ENCODE measurements at regions not wholly inside any gene's neighbourhood (a gene's known extent, or its start where the extent isn't known, plus 50 kb on each side); places are given as distances from the start of the nearest gene placed in this dataset.

DNA sequence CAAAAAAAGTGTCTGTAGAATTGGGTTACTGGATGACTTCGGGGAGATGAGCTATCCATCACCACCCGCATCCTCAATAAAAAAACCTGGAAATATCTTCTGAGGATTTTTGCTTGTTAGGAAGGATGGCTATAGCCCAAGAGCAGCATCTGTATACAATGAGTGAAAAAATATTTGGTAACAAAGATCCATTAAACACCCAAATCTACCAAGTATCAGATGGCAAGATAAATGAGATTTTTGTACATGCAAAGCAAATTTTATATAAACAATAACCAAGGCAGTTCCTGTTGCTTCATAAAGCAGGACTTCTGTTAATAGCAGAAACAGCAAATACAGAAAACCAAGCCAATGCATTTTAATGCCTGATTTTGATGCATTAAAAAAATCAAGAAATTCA is 166.6 kb downstream of the SLC28A3 start:
- Mint-ChIP-seq H3K4me1 (ENCODE audit: low read depth) (peaks cover 3% of the 10 kb centered on the region), H3K27me3 (ENCODE audit: low read depth) (peaks cover 7% of the 10 kb centered on the region), H3K27ac (no peak overlapping the region), H3K9me3 (no peaks in the 10 kb centered on the region), H3K36me3 (ENCODE audit: low read depth) (no peaks in the 10 kb centered on the region), H3K4me3 (no peak overlapping the region)
- no peak for DNase-seq (ENCODE audit: low spot score)

DNA sequence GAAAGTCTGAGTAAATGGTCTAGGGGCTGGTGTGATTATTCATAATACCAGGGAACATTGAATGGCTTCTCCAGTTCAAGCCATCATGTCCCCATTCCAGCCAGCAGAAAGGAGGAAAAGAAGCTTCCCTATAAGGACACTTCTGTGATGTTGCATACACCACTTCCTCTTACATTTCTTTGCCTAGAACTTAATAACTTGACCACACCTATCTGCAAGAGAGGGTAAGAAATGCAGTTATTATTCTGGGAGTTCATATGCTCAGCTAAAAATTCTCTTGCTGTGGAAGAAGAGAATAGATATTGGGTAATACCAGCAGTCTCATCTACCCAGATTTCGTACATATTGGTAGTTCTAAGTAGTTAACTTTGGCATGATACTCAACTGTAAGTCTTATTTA is 166.1 kb downstream of the SLC28A3 start:
- no peaks in the 10 kb centered on the region for H3K9me3 Mint-ChIP-seq
- peaks cover 7% of the 10 kb centered on the region for H3K27me3 Mint-ChIP-seq (ENCODE audit: low read depth)
- peaks cover 3% of the 10 kb centered on the region for H3K4me1 Mint-ChIP-seq (ENCODE audit: low read depth)
- no peak overlapping the region for H3K27ac Mint-ChIP-seq
- no peak for DNase-seq (ENCODE audit: low spot score)
- no peak overlapping the region for H3K4me3 Mint-ChIP-seq
- H3K36me3 Mint-ChIP-seq (ENCODE audit: low read depth) = no peaks in the 10 kb centered on the region

DNA sequence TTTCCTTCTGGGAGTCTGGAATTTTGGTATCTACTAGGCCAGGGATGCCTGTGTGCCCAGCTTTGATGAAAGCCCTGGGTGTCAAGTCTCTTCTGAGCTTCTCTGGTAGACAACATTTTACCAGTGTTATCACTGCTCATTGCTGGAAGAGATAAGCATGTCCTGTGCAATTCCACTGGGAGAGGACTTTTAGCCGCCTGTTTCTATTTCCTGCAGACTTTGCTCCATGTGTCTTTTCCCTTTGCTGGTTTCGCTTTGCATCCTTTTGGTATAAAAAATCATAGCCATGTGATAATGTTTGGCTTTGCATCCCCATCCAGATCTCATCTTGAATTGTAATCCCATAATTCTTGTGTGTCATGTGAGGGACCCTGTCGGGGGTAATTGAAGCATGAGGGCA is 163.2 kb downstream of the SLC28A3 start:
- no peak for DNase-seq (ENCODE audit: low spot score)
- Mint-ChIP-seq H3K27me3 (ENCODE audit: low read depth) (peaks cover 7% of the 10 kb centered on the region), H3K27ac (no peak overlapping the region), H3K4me3 (no peak overlapping the region), H3K9me3 (no peaks in the 10 kb centered on the region), H3K36me3 (ENCODE audit: low read depth) (no peaks in the 10 kb centered on the region), H3K4me1 (ENCODE audit: low read depth) (peaks cover 3% of the 10 kb centered on the region)

DNA sequence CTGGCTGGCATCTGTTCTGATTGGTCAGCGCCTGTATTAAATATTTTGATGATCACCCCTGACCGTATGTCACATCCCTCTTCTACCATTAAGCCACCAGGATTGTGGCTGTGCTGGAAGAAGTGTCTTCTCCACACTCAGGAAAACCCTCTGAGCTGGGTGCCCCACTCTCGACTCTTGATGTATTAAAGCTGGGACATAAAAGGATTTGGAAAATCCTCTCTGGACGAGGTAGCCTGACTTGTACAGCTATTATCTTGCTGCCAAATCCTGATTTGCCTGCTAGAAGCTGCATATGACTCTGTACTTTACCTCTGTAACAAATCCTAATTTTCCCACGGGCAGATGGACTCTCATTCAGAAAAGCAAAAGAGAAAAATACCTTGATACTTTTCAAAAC is 161.0 kb downstream of the SLC28A3 start:
- H3K9me3 Mint-ChIP-seq = no peaks in the 10 kb centered on the region
- no peaks in the 10 kb centered on the region for H3K36me3 Mint-ChIP-seq (ENCODE audit: low read depth)
- no peak overlapping the region for H3K27ac Mint-ChIP-seq
- H3K4me1 Mint-ChIP-seq (ENCODE audit: low read depth) = no peaks in the 10 kb centered on the region
- no peak overlapping the region for H3K4me3 Mint-ChIP-seq
- no peaks in the 10 kb centered on the region for H3K27me3 Mint-ChIP-seq (ENCODE audit: low read depth)
- DNase-seq (ENCODE audit: low spot score) = no peak

DNA sequence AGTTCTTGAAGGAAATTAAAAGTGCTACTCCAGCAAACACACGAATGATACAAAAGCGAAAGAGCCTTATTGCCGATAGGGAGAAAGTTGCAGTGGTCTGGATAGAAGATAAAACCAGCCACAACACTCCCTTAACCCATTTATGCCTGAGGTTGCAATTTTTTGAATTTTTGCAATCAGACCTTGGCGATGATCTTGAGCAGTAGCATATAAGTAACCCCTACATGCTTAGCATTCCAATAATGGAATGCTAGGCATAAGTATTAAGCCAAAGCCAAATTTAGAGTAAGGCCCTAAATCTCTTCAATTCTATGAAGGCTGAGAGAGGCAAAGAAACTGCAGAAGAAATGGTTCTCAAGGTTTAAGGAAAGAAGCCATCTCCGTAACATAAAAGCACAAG is 153.5 kb downstream of the SLC28A3 start:
- H3K9me3 Mint-ChIP-seq = peaks cover 4% of the 10 kb centered on the region
- H3K27me3 Mint-ChIP-seq (ENCODE audit: low read depth) = peaks cover 8% of the 10 kb centered on the region
- no peak overlapping the region for H3K27ac Mint-ChIP-seq
- no peak overlapping the region for H3K4me3 Mint-ChIP-seq
- no peaks in the 10 kb centered on the region for H3K4me1 Mint-ChIP-seq (ENCODE audit: low read depth)
- H3K36me3 Mint-ChIP-seq (ENCODE audit: low read depth) = no peaks in the 10 kb centered on the region
- DNase-seq (ENCODE audit: low spot score) = no peak

DNA sequence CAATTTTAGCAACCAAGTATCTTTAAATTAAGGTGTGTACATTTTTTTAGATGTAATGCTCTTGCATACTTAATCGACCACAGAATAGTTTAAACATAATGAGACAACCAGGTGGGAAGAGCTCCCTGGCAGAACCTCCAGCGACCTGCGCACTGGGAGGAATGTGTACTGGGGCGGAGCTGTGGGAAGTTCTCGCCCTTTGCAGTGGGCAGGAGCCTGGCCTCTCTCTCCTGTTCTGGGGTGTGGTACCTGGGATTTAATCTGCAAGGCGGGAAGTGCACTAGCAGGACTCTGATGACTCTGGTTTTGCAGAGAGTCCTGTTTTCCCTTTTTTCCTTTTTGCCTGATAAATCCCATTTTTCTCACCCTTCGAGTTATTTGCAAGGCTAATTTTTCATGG is 150.7 kb downstream of the SLC28A3 start:
- no peak overlapping the region for H3K4me3 Mint-ChIP-seq
- no peaks in the 10 kb centered on the region for H3K4me1 Mint-ChIP-seq (ENCODE audit: low read depth)
- H3K27ac Mint-ChIP-seq = no peak overlapping the region
- peaks cover 4% of the 10 kb centered on the region for H3K9me3 Mint-ChIP-seq
- no peaks in the 10 kb centered on the region for H3K36me3 Mint-ChIP-seq (ENCODE audit: low read depth)
- peaks cover 14% of the 10 kb centered on the region for H3K27me3 Mint-ChIP-seq (ENCODE audit: low read depth)
- no peak for DNase-seq (ENCODE audit: low spot score)

DNA sequence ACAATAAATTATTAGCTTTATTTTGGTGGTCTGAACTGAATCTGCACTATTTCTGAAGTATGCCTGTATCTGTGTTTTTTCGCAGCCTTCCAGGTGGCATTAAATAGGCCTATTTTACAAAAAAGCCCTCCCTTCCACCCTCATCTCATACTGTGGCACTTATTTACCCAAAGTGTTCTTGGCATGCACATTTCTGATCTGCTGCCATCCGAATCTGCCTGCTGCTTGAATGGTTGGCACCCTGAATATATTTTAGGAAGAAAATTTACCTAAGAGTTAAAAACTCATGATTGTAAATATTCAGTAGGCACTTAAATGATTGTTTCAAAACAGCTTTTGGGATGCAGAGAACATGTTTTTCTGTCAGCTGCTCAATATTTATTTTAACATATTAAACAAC is 150.1 kb downstream of the SLC28A3 start:
- DNase-seq (ENCODE audit: low spot score) = no peak
- Mint-ChIP-seq H3K4me3 (no peak overlapping the region), H3K9me3 (peaks cover 4% of the 10 kb centered on the region), H3K27ac (no peak overlapping the region), H3K4me1 (ENCODE audit: low read depth) (no peaks in the 10 kb centered on the region), H3K36me3 (ENCODE audit: low read depth) (no peaks in the 10 kb centered on the region), H3K27me3 (ENCODE audit: low read depth) (peaks cover 14% of the 10 kb centered on the region)

DNA sequence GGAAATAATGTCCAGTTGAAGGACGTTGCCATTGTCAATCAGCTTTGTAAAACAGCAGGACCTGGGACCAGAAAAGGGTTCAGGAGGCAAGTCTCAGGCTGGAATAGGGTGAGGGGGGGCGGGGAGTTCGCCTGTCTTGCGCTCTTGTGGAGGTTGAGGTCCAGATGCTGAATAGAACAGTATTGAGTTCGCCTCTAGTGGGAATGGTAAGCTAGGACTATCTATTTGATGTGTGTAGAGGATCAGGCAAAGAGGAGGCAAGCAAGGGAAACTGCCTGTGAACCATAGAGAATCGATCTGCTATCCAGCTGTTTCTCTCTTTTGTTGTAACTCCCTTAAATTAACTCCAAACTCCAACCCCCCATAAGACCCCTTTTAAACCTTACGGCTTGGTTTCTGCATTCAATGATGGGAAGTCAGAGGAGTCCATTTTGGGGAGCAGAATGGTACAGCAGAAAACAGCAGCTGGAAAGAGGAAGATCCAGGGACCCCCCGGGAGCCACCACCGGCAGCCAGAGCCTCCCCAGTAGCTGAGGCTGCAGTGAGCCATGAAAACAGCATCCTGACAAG is 133.7 kb downstream of the SLC28A3 start:
- Mint-ChIP-seq H3K4me1 (ENCODE audit: low read depth) (no peaks in the 10 kb centered on the region), H3K36me3 (ENCODE audit: low read depth) (no peaks in the 10 kb centered on the region), H3K9me3 (no peaks in the 10 kb centered on the region), H3K27ac (no peak overlapping the region), H3K27me3 (ENCODE audit: low read depth) (peaks cover 3% of the 10 kb centered on the region), H3K4me3 (no peak overlapping the region)
- DNase-seq (ENCODE audit: low spot score) = no peak

DNA sequence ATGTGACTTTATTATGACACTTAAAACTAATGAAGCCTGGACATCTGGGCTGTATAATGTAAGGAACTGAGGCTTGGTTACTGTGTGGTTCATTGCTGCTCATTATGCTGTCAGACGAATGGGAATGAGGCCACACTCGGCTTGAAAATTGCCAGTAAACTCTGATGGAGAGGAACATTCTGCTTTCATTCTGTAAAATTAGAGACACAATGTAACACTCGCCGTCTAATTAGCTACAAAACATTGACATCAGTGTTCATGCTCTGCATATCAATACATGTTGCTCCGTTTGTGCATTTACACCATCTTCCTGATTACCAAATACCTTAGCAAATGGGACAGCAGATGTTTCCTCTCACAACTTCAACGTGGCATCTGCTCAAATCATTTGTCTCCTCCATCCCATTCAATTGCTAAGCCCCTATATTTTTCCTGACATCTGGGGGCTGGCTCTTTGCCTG is 133.0 kb downstream of the SLC28A3 start:
- no peak overlapping the region for H3K4me3 Mint-ChIP-seq
- DNase-seq (ENCODE audit: low spot score) = no peak
- H3K9me3 Mint-ChIP-seq = no peaks in the 10 kb centered on the region
- H3K27ac Mint-ChIP-seq = no peak overlapping the region
- no peaks in the 10 kb centered on the region for H3K36me3 Mint-ChIP-seq (ENCODE audit: low read depth)
- peaks cover 3% of the 10 kb centered on the region for H3K27me3 Mint-ChIP-seq (ENCODE audit: low read depth)
- H3K4me1 Mint-ChIP-seq (ENCODE audit: low read depth) = no peaks in the 10 kb centered on the region

DNA sequence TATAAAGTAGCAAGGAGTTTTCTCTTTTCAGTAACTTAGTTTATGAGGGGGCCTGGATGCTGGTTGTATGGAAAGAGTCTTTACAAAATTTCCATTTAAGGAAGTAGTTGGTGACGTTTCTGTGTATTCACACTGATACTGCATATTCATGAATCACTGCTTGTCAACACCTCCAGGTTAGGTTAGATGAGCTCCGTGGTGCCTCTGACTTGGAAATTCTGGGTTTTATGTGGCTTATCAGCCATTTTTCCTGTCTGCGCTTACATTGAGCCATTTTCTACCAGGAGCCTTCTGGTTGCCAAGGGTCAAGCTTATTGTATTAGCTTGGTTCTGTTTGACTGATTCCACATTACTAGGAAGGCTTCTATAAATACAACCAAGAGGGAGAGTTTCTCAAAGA is 128.3 kb downstream of the SLC28A3 start:
- no peak for DNase-seq (ENCODE audit: low spot score)
- Mint-ChIP-seq H3K9me3 (no peaks in the 10 kb centered on the region), H3K27ac (no peak overlapping the region), H3K36me3 (ENCODE audit: low read depth) (no peaks in the 10 kb centered on the region), H3K4me3 (no peak overlapping the region), H3K4me1 (ENCODE audit: low read depth) (no peaks in the 10 kb centered on the region), H3K27me3 (ENCODE audit: low read depth) (peaks cover 7% of the 10 kb centered on the region)

DNA sequence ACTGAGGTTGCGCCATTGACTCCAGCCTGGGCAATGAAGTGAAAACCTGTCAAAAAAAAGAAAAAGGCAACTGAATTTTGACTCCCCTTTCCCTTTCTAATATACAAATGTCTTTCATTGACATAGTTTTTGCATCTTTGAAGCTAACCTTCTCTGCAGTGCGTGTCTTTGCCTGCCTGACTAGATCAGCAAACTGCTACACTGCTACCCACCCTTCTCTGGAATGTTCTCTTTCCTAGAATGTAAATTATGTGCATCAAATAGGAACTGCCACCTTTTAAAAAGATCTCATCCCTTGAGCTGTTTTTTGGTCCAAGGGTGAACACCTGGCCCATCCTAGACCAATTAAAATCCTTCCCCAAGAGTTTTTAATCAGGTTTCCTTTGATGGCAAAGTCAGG is 127.6 kb downstream of the SLC28A3 start:
- Mint-ChIP-seq H3K4me3 (no peak overlapping the region), H3K27me3 (ENCODE audit: low read depth) (peaks cover 7% of the 10 kb centered on the region), H3K27ac (no peak overlapping the region), H3K4me1 (ENCODE audit: low read depth) (no peaks in the 10 kb centered on the region), H3K9me3 (no peaks in the 10 kb centered on the region), H3K36me3 (ENCODE audit: low read depth) (no peaks in the 10 kb centered on the region)
- DNase-seq (ENCODE audit: low spot score) = no peak

DNA sequence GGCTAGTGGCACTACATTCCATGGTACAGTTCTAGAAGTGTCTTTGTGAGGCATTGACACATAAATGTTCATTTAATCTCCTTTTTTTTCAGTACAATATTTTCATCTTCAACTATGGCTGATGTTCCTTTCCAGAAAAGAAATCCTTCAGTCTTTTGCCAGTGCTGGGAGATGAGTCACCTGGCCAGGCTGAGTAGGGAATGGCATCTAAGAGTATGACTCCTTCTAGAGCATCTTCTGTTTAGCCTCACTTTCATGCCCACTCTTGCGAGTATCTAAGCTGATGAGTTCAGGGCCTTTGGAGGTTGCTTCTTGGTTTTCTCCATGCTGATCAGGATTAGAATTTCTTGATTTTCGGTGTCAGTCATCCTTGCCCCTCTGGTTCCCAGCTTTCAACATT is 124.4 kb downstream of the SLC28A3 start:
- Mint-ChIP-seq H3K27ac (no peak overlapping the region), H3K27me3 (ENCODE audit: low read depth) (peaks cover 7% of the 10 kb centered on the region), H3K36me3 (ENCODE audit: low read depth) (no peaks in the 10 kb centered on the region), H3K9me3 (no peaks in the 10 kb centered on the region), H3K4me3 (no peak overlapping the region), H3K4me1 (ENCODE audit: low read depth) (no peaks in the 10 kb centered on the region)
- DNase-seq (ENCODE audit: low spot score) = no peak

DNA sequence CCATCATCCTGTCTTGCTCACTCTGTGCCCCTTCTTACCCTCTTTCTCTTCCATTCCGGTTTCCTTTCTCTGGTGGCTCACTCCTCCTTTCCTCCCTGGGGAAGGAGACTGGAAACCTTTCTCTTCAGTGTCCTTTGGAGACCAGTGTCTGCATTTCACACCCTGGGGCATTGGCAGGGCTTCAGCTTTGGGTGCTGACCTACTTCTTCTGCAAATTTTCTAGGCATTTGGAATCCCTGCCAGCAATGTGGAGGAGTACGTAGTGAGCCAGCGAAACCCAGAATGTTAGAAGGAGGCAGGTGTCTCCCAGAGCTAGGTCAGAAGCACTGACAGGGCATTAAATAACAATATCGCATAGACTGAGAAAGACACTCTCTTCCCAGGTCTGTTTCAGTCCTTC is 122.2 kb downstream of the SLC28A3 start:
- H3K4me1 Mint-ChIP-seq (ENCODE audit: low read depth) = no peaks in the 10 kb centered on the region
- no peak overlapping the region for H3K27ac Mint-ChIP-seq
- no peaks in the 10 kb centered on the region for H3K9me3 Mint-ChIP-seq
- no peak for DNase-seq (ENCODE audit: low spot score)
- no peaks in the 10 kb centered on the region for H3K36me3 Mint-ChIP-seq (ENCODE audit: low read depth)
- peaks cover 7% of the 10 kb centered on the region for H3K27me3 Mint-ChIP-seq (ENCODE audit: low read depth)
- no peak overlapping the region for H3K4me3 Mint-ChIP-seq

DNA sequence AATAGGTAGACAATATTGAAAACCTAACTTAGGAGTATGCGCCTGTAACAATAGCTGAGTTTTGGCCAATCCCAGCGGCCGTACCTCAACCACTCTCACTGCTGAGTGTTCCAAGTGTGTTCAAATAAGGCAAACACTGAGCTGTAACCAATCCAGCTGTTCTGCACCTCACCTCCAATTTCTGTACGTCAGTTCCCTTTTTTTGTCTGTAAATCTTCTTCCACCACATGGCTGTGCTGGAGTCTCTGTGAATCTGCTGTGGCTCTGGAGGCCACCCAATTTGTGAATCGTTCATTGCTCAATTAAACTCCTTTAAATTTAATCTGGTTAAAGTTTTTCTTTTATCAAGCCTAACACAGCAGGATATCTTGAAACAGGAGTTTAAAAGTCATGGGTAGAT is 116.3 kb downstream of the SLC28A3 start:
- no peak for DNase-seq (ENCODE audit: low spot score)
- Mint-ChIP-seq H3K4me3 (no peak overlapping the region), H3K9me3 (no peaks in the 10 kb centered on the region), H3K4me1 (ENCODE audit: low read depth) (no peaks in the 10 kb centered on the region), H3K36me3 (ENCODE audit: low read depth) (no peaks in the 10 kb centered on the region), H3K27me3 (ENCODE audit: low read depth) (no peaks in the 10 kb centered on the region), H3K27ac (no peak overlapping the region)
